ENCODE measurements at regions not wholly inside any gene's neighbourhood (a gene's known extent, or its start where the extent isn't known, plus 50 kb on each side); places are given as distances from the start of the nearest gene placed in this dataset.

- intact Hi-C loops (cut with DNase I), result no loop called here
- no peak for ATAC-seq
- TF ChIP-seq CTCF (IDR thresholded peaks at IDR 0.05), result no peak
- DNase-seq, result no peak
- no peaks in the 10 kb centered on the region for H3K27me3 ChIP-seq
- no peaks in the 10 kb centered on the region for H3K4me1 ChIP-seq
- H3K4me3 ChIP-seq, result no peak overlapping the region
- H3K36me3 ChIP-seq, result no peaks in the 10 kb centered on the region
- H3K9me3 ChIP-seq, result no peaks in the 10 kb centered on the region
- H3K27ac ChIP-seq, result no peak overlapping the region
Observed at GRCh38 chr4:163762741-163763140, 268.3 kb downstream of the TMA16 start.

- Histone ChIP-seq H3K4me3 (no peak overlapping the region), H3K27ac (no peak overlapping the region), H3K27me3 (no peaks in the 10 kb centered on the region), H3K4me1 (no peaks in the 10 kb centered on the region), H3K9me3 (no peaks in the 10 kb centered on the region), H3K36me3 (no peaks in the 10 kb centered on the region)
- DNase-seq, result no peak
- TF ChIP-seq CTCF (IDR thresholded peaks at IDR 0.05), result no peak
- no peak for ATAC-seq
- intact Hi-C loops (cut with DNase I), result no loop called here
Observed at GRCh38 chr4:163764569-163764968, 270.1 kb downstream of the TMA16 start.

- no peak overlapping the region for H3K27ac ChIP-seq
- H3K9me3 ChIP-seq, result no peaks in the 10 kb centered on the region
- no peaks in the 10 kb centered on the region for H3K36me3 ChIP-seq
- DNase-seq (peak in 1 of 4 donors; percentile 1), ATAC-seq (no peak)
- no peak overlapping the region for H3K4me3 ChIP-seq
- H3K27me3 ChIP-seq, result no peaks in the 10 kb centered on the region
- intact Hi-C loops (cut with DNase I), result no loop called here
- no peaks in the 10 kb centered on the region for H3K4me1 ChIP-seq
- no peak for TF ChIP-seq CTCF (IDR thresholded peaks at IDR 0.05)
Observed at GRCh38 chr4:163768014-163768413, 273.5 kb downstream of the TMA16 start.

- ATAC-seq (no peak), DNase-seq (no peak)
- H3K27ac ChIP-seq, result no peak overlapping the region
- H3K4me3 ChIP-seq, result no peak overlapping the region
- TF ChIP-seq CTCF (IDR thresholded peaks at IDR 0.05), result no peak
- intact Hi-C loops (cut with DNase I), result no loop called here
- H3K36me3 ChIP-seq, result no peaks in the 10 kb centered on the region
- no peaks in the 10 kb centered on the region for H3K27me3 ChIP-seq
- H3K4me1 ChIP-seq, result no peaks in the 10 kb centered on the region
- H3K9me3 ChIP-seq, result no peaks in the 10 kb centered on the region
Observed at GRCh38 chr4:163772238-163772637, 277.7 kb downstream of the TMA16 start.

- intact Hi-C loops (cut with DNase I), result no loop called here
- Histone ChIP-seq H3K4me3 (no peak overlapping the region), H3K36me3 (no peaks in the 10 kb centered on the region), H3K4me1 (no peaks in the 10 kb centered on the region), H3K9me3 (no peaks in the 10 kb centered on the region), H3K27ac (no peak overlapping the region), H3K27me3 (no peaks in the 10 kb centered on the region)
- ATAC-seq (no peak), DNase-seq (no peak)
- no peak for TF ChIP-seq CTCF (IDR thresholded peaks at IDR 0.05)
Observed at GRCh38 chr4:163773940-163774339, 279.4 kb downstream of the TMA16 start.

All from left lung (tissue), 4 donors.